H1 (cell line): ENCODE measurements at regions not wholly inside any gene's neighbourhood (a gene's known extent, or its start where the extent isn't known, plus 50 kb on each side); places are given as distances from the start of the nearest gene placed in this dataset.

ENCODE experiments used
- BCL11A ChIP-seq, 2 experiments: IDR thresholded peaks; one replicate each; pipeline ENCODE4 v1.6.1; 2011; ENCODE audit warnings: low read depth in 2 of 2, low read length in 2 of 2, mild to moderate bottlenecking in 2 of 2
- CBX8 ChIP-seq: fragments of 300-800, 300-1000 bp; sonication (generic); IDR thresholded peaks from 2 replicates; pipeline ENCODE4 v1.7.1; 2016; ENCODE audit warnings: low read depth, low read length, borderline replicate concordance
- CHD7 ChIP-seq: fragments of 300-600 bp; sonication (generic); IDR thresholded peaks from 2 replicates; pipeline ENCODE4 v1.7.1; 2012; ENCODE audit warnings: low read length, moderate library complexity, mild to moderate bottlenecking, inconsistent platforms; ENCODE audit not compliant: insufficient replicate concordance
- FOSL1 ChIP-seq: IDR thresholded peaks from 2 replicates; pipeline ENCODE4 v1.6.1; 2011; ENCODE audit warnings: mild to moderate bottlenecking, low read depth, low read length, moderate library complexity; ENCODE audit not compliant: insufficient read depth
- POLR2A ChIP-seq, 2 experiments: IDR thresholded peaks; 1 replicate in 1 of 2; 2 replicates in 1 of 2; pipeline ENCODE4 v1.6.1; 2011; ENCODE audit warnings: low read depth in 2 of 2, low read length in 2 of 2, mild to moderate bottlenecking in 2 of 2; ENCODE audit errors: control extremely low read depth in 1 of 2
- POLR2AphosphoS5 ChIP-seq: IDR thresholded peaks from 2 replicates; pipeline ENCODE4 v1.6.1; 2011; ENCODE audit warnings: low read depth, low read length
- RFX5 ChIP-seq: IDR thresholded peaks from 2 replicates; pipeline ENCODE4 v1.6.1; 2011; ENCODE audit warnings: low read depth, low read length, improper control_type of control experiment, borderline replicate concordance
- SIRT6 ChIP-seq: IDR thresholded peaks from one replicate; pipeline ENCODE4 v1.7.1; 2012; ENCODE audit warnings: low read length, inconsistent platforms
- SRF ChIP-seq: IDR thresholded peaks from 2 replicates; pipeline ENCODE4 v1.6.1; 2011; ENCODE audit warnings: mild to moderate bottlenecking, low read depth, low read length, moderate library complexity

DNA sequence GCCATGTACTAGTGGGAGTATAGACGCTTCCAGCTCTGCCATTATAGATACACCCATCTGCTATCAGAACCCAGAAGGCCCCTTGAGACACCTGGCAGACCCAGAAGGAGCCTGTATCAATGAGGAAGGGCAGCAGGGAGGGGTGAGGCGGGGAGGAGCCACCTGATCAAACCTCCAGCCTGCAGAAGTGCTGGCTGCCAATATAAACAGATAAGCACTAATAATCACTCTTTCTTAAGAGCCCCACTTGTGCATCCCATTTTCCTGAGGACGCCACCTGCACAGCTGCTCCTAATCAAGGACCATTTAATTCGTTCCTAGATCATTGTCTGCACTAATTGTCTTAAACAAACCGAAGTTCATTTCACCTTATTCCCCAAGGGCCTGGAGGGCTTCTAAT is 75.0 kb upstream of the NEK6 start (continued):
- no peak for TF ChIP-seq CHD7
- no peak for TF ChIP-seq FOSL1
- no peak for TF ChIP-seq POLR2A (IDR thresholded peaks at IDR 0.05; ENCODE audit: control extremely low read depth in 1 of 2, low read depth in 2 of 2, low read length in 2 of 2)
- no peak for TF ChIP-seq BCL11A (IDR thresholded peaks at IDR 0.05; ENCODE audit: low read depth in 2 of 2, low read length in 2 of 2)
- no peak for TF ChIP-seq CBX8
- no peak for TF ChIP-seq POLR2AphosphoS5
- no peak for TF ChIP-seq RFX5
- no peak for TF ChIP-seq SIRT6
- TF ChIP-seq SRF: no peak
